Activated naive CD4-positive, alpha-beta T cell treated with anti-CD3 and anti-CD28 coated beads for 36 hours (primary cell): ENCODE measurements at regions not wholly inside any gene's neighbourhood (a gene's known extent, or its start where the extent isn't known, plus 50 kb on each side); places are given as distances from the start of the nearest gene placed in this dataset.

Experiments used
- CTCF ChIA-PET: fragments of 350-600 bp; sonication (Branson Sonifier 250); formaldehyde crosslinking; loops from one replicate; lab custom pipeline; 2021; ENCODE audit warnings: antibody characterized with exemption; lab: Charles Lee
- DNase-seq: peaks from one replicate; pipeline ENCODE4 v3.0.0-alpha.2; 2020
- H3K27ac Mint-ChIP-seq: one replicate; pipeline ENCODE4 v1.8.0; 2021; ENCODE audit warnings: mild to moderate bottlenecking, mixed read lengths
- H3K27me3 Mint-ChIP-seq: one replicate; pipeline ENCODE4 v1.8.0; 2021; ENCODE audit warnings: low read depth, mixed read lengths
- H3K36me3 Mint-ChIP-seq: one replicate; pipeline ENCODE4 v1.8.0; 2021; ENCODE audit warnings: low read depth, mixed read lengths
- H3K4me1 Mint-ChIP-seq: one replicate; pipeline ENCODE4 v1.8.0; 2021; ENCODE audit warnings: low read depth, mixed read lengths
- H3K4me3 Mint-ChIP-seq: one replicate; pipeline ENCODE4 v1.8.0; 2021; ENCODE audit warnings: mild to moderate bottlenecking, moderate library complexity, mixed read lengths
- H3K9me3 Mint-ChIP-seq: one replicate; pipeline ENCODE4 v1.8.0; 2021; ENCODE audit warnings: mixed read lengths
- intact Hi-C: fragments of 100-400 bp; cut with micrococcal nuclease; formaldehyde crosslinking; loops from one replicate; pipeline ENCODE4 v1.15.1; 2023

- intact Hi-C loops, result no loop called here
- H3K36me3 Mint-ChIP-seq, result no peaks in the 10 kb centered on the region
- no peak overlapping the region for H3K27ac Mint-ChIP-seq
- H3K27me3 Mint-ChIP-seq, result peaks cover 5% of the 10 kb centered on the region
- CTCF ChIA-PET, result no interaction called here
- peaks cover 7% of the 10 kb centered on the region for H3K9me3 Mint-ChIP-seq
- no peak overlapping the region for H3K4me3 Mint-ChIP-seq
- no peak for DNase-seq
- no peaks in the 10 kb centered on the region for H3K4me1 Mint-ChIP-seq
Observed at GRCh38 chr1:5099558-5099957, 445.1 kb downstream of the AJAP1 start.

GRCh38 chr1:5098981-5099385 is 444.6 kb downstream of the AJAP1 start:
- Mint-ChIP-seq H3K27ac (no peak overlapping the region), H3K27me3 (peaks cover 5% of the 10 kb centered on the region), H3K4me1 (no peaks in the 10 kb centered on the region), H3K36me3 (peaks cover under 1% of the 10 kb centered on the region), H3K9me3 (peaks cover 9% of the 10 kb centered on the region), H3K4me3 (no peak overlapping the region)
- CTCF ChIA-PET, result no interaction called here
- intact Hi-C loops, result no loop called here
- DNase-seq, result no peak

- Mint-ChIP-seq H3K4me1 (no peaks in the 10 kb centered on the region), H3K36me3 (peaks cover 7% of the 10 kb centered on the region), H3K27ac (no peak overlapping the region), H3K27me3 (peaks cover 2% of the 10 kb centered on the region), H3K4me3 (no peak overlapping the region), H3K9me3 (peaks cover 15% of the 10 kb centered on the region)
- intact Hi-C loops, result no loop called here
- CTCF ChIA-PET, result no interaction called here
- DNase-seq, result no peak
Observed at GRCh38 chr1:5093042-5093441, 438.6 kb downstream of the AJAP1 start.

GRCh38 chr1:5084676-5085075 is 430.3 kb downstream of the AJAP1 start:
- CTCF ChIA-PET, result no interaction called here
- H3K27me3 Mint-ChIP-seq, result peaks cover 7% of the 10 kb centered on the region
- intact Hi-C loops, result no loop called here
- no peaks in the 10 kb centered on the region for H3K9me3 Mint-ChIP-seq
- no peak overlapping the region for H3K27ac Mint-ChIP-seq
- no peak for DNase-seq
- no peak overlapping the region for H3K4me3 Mint-ChIP-seq
- H3K36me3 Mint-ChIP-seq, result no peaks in the 10 kb centered on the region
- no peaks in the 10 kb centered on the region for H3K4me1 Mint-ChIP-seq

- Mint-ChIP-seq H3K36me3 (no peaks in the 10 kb centered on the region), H3K27me3 (peaks cover 18% of the 10 kb centered on the region), H3K4me1 (no peaks in the 10 kb centered on the region), H3K9me3 (peaks cover 1% of the 10 kb centered on the region), H3K27ac (no peak overlapping the region), H3K4me3 (no peak overlapping the region)
- no peak for DNase-seq
- intact Hi-C loops, result no loop called here
- CTCF ChIA-PET, result no interaction called here
Observed at GRCh38 chr1:5067246-5067645, 412.8 kb downstream of the AJAP1 start.

- intact Hi-C loops, result no loop called here
- no peak overlapping the region for H3K27ac Mint-ChIP-seq
- no peak for DNase-seq
Observed at GRCh38 chr1:5053744-5054143, 399.3 kb downstream of the AJAP1 start.

GRCh38 chr1:5029136-5029535 is 374.7 kb downstream of the AJAP1 start:
- no peaks in the 10 kb centered on the region for H3K36me3 Mint-ChIP-seq
- no peak overlapping the region for H3K4me3 Mint-ChIP-seq
- H3K4me1 Mint-ChIP-seq, result no peaks in the 10 kb centered on the region
- intact Hi-C loops, result no loop called here
- DNase-seq, result no peak
- no peak overlapping the region for H3K27ac Mint-ChIP-seq
- peaks cover 2% of the 10 kb centered on the region for H3K9me3 Mint-ChIP-seq
- peaks cover 10% of the 10 kb centered on the region for H3K27me3 Mint-ChIP-seq
- CTCF ChIA-PET, result no interaction called here

More at GRCh38 chr1:5053744-5054143, 399.3 kb downstream of the AJAP1 start:
- Mint-ChIP-seq H3K9me3 (peaks cover 14% of the 10 kb centered on the region), H3K36me3 (no peaks in the 10 kb centered on the region), H3K4me1 (no peaks in the 10 kb centered on the region), H3K27me3 (peaks cover 16% of the 10 kb centered on the region), H3K4me3 (no peak overlapping the region)
- CTCF ChIA-PET, result no interaction called here

GRCh38 chr1:5012249-5012648 is 357.8 kb downstream of the AJAP1 start:
- no peak overlapping the region for H3K27ac Mint-ChIP-seq

GRCh38 chr1:5010656-5011055 is 356.2 kb downstream of the AJAP1 start:
- Mint-ChIP-seq H3K9me3 (no peaks in the 10 kb centered on the region), H3K27me3 (no peaks in the 10 kb centered on the region), H3K4me3 (no peak overlapping the region), H3K27ac (no peak overlapping the region), H3K4me1 (no peaks in the 10 kb centered on the region), H3K36me3 (no peaks in the 10 kb centered on the region)
- intact Hi-C loops, result no loop called here
- DNase-seq, result no peak
- CTCF ChIA-PET, result no interaction called here

More at GRCh38 chr1:5012249-5012648, 357.8 kb downstream of the AJAP1 start:
- intact Hi-C loops, result no loop called here
- CTCF ChIA-PET, result interaction anchor here (0.6 kb wide), 1 partner anchor 22 kb away, joined by 4 read pairs; no protein-coding TSS in a partner anchor
- no peaks in the 10 kb centered on the region for H3K4me1 Mint-ChIP-seq
- H3K27me3 Mint-ChIP-seq, result no peaks in the 10 kb centered on the region
- no peak overlapping the region for H3K4me3 Mint-ChIP-seq
- H3K9me3 Mint-ChIP-seq, result no peaks in the 10 kb centered on the region
- H3K36me3 Mint-ChIP-seq, result no peaks in the 10 kb centered on the region
- no peak for DNase-seq

GRCh38 chr1:5010236-5010635 is 355.8 kb downstream of the AJAP1 start:
- DNase-seq, result no peak
- Mint-ChIP-seq H3K27me3 (no peaks in the 10 kb centered on the region), H3K9me3 (no peaks in the 10 kb centered on the region), H3K27ac (no peak overlapping the region), H3K36me3 (no peaks in the 10 kb centered on the region), H3K4me3 (no peak overlapping the region), H3K4me1 (no peaks in the 10 kb centered on the region)
- CTCF ChIA-PET, result no interaction called here
- intact Hi-C loops, result no loop called here

GRCh38 chr1:5009376-5010065 is 355.1 kb downstream of the AJAP1 start:
- Mint-ChIP-seq H3K9me3 (peaks cover 2% of the 10 kb centered on the region), H3K4me1 (no peaks in the 10 kb centered on the region), H3K27ac (no peak overlapping the region), H3K36me3 (no peaks in the 10 kb centered on the region), H3K4me3 (no peak overlapping the region), H3K27me3 (no peaks in the 10 kb centered on the region)
- CTCF ChIA-PET, result no interaction called here
- DNase-seq, result no peak
- intact Hi-C loops, result no loop called here

- H3K9me3 Mint-ChIP-seq, result peaks cover 5% of the 10 kb centered on the region
- no peak overlapping the region for H3K27ac Mint-ChIP-seq
- intact Hi-C loops, result no loop called here
- peaks cover 7% of the 10 kb centered on the region for H3K27me3 Mint-ChIP-seq
- CTCF ChIA-PET, result no interaction called here
- H3K36me3 Mint-ChIP-seq, result peaks cover 2% of the 10 kb centered on the region
- no peak overlapping the region for H3K4me3 Mint-ChIP-seq
- no peaks in the 10 kb centered on the region for H3K4me1 Mint-ChIP-seq
- no peak for DNase-seq
Observed at GRCh38 chr1:5005171-5005570, 350.8 kb downstream of the AJAP1 start.

- no peak for DNase-seq
- peaks cover 9% of the 10 kb centered on the region for H3K27me3 Mint-ChIP-seq
- no peak overlapping the region for H3K27ac Mint-ChIP-seq
- no peaks in the 10 kb centered on the region for H3K4me1 Mint-ChIP-seq
- peaks cover 2% of the 10 kb centered on the region for H3K36me3 Mint-ChIP-seq
- peaks cover 5% of the 10 kb centered on the region for H3K9me3 Mint-ChIP-seq
- intact Hi-C loops, result no loop called here
- no peak overlapping the region for H3K4me3 Mint-ChIP-seq
- CTCF ChIA-PET, result interaction anchor here (0.6 kb wide), 1 partner anchor 1654 kb away, joined by 3 read pairs; no protein-coding TSS in a partner anchor
Observed at GRCh38 chr1:5002676-5003075, 348.3 kb downstream of the AJAP1 start.
